CD4-positive, alpha-beta T cell treated with Interferon alpha-2 for 1 hour (primary cell): ENCODE measurements at regions not wholly inside any gene's neighbourhood (a gene's known extent, or its start where the extent isn't known, plus 50 kb on each side); places are given as distances from the start of the nearest gene placed in this dataset.
"Not testable (repeated sequence)": the region's sequence is repeated elsewhere in the genome, so short reads cannot be mapped to it uniquely, and the experiment has no call there.

Experiments
- DNase-seq, 2 donors: peaks; one replicate each; pipeline ENCODE4 v3.0.0-alpha.2; 2020 to 2022

GRCh38 chr14:85077716-85078115 lies 452.2 kb upstream of the FLRT2 start:
- DNase-seq, result not testable (repeated sequence)

- no peak for DNase-seq
Measured at GRCh38 chr14:85079842-85080730, 449.9 kb upstream of the FLRT2 start.

GRCh38 chr14:85084344-85084743 lies 445.6 kb upstream of the FLRT2 start:
- DNase-seq, result no peak

GRCh38 chr14:85085981-85086380 lies 444.0 kb upstream of the FLRT2 start:
- no peak for DNase-seq

- DNase-seq, result no peak
Measured at GRCh38 chr14:85087201-85087600, 442.7 kb upstream of the FLRT2 start.

- DNase-seq, result no peak
Measured at GRCh38 chr14:85088192-85088591, 441.8 kb upstream of the FLRT2 start.

- DNase-seq, result no peak
Measured at GRCh38 chr14:85090681-85091080, 439.3 kb upstream of the FLRT2 start.

- DNase-seq, result no peak
Measured at GRCh38 chr14:85093631-85094330, 436.2 kb upstream of the FLRT2 start.

- no peak for DNase-seq
Measured at GRCh38 chr14:85102591-85102990, 427.4 kb upstream of the FLRT2 start.

GRCh38 chr14:85106506-85106905 lies 423.4 kb upstream of the FLRT2 start:
- DNase-seq, result no peak

GRCh38 chr14:85112762-85113161 lies 417.2 kb upstream of the FLRT2 start:
- no peak for DNase-seq

- DNase-seq, result no peak
Measured at GRCh38 chr14:85115921-85116320, 414.0 kb upstream of the FLRT2 start.

- DNase-seq, result no peak
Measured at GRCh38 chr14:85118274-85118673, 411.7 kb upstream of the FLRT2 start.

- no peak for DNase-seq
Measured at GRCh38 chr14:85122690-85123089, 407.3 kb upstream of the FLRT2 start.

GRCh38 chr14:85123755-85124154 lies 406.2 kb upstream of the FLRT2 start:
- DNase-seq, result no peak

GRCh38 chr14:85124631-85125290 lies 405.2 kb upstream of the FLRT2 start:
- no peak for DNase-seq

GRCh38 chr14:85125291-85125670 lies 404.7 kb upstream of the FLRT2 start:
- DNase-seq, result no peak

- DNase-seq, result no peak
Measured at GRCh38 chr14:85129921-85130320, 400.0 kb upstream of the FLRT2 start.

- DNase-seq, result no peak
Measured at GRCh38 chr14:85131226-85131922, 398.6 kb upstream of the FLRT2 start.

GRCh38 chr14:85142982-85143381 lies 387.0 kb upstream of the FLRT2 start:
- no peak for DNase-seq

- DNase-seq, result no peak
Measured at GRCh38 chr14:85146779-85147178, 383.2 kb upstream of the FLRT2 start.

GRCh38 chr14:85150166-85150565 lies 379.8 kb upstream of the FLRT2 start:
- DNase-seq, result no peak

GRCh38 chr14:85154714-85155113 lies 375.2 kb upstream of the FLRT2 start:
- DNase-seq, result no peak
